GM04503 (cell line): ENCODE measurements at regions not wholly inside any gene's neighbourhood (a gene's known extent, or its start where the extent isn't known, plus 50 kb on each side); places are given as distances from the start of the nearest gene placed in this dataset.
A peak's percentile ranks its signal among the peaks of the same experiment; 100 is the strongest.

ENCODE experiments used
- DNase-seq: peaks from one replicate; pipeline ENCODE4 v3.0.0-alpha.2; 2012; ENCODE audit warnings: low read depth

DNA sequence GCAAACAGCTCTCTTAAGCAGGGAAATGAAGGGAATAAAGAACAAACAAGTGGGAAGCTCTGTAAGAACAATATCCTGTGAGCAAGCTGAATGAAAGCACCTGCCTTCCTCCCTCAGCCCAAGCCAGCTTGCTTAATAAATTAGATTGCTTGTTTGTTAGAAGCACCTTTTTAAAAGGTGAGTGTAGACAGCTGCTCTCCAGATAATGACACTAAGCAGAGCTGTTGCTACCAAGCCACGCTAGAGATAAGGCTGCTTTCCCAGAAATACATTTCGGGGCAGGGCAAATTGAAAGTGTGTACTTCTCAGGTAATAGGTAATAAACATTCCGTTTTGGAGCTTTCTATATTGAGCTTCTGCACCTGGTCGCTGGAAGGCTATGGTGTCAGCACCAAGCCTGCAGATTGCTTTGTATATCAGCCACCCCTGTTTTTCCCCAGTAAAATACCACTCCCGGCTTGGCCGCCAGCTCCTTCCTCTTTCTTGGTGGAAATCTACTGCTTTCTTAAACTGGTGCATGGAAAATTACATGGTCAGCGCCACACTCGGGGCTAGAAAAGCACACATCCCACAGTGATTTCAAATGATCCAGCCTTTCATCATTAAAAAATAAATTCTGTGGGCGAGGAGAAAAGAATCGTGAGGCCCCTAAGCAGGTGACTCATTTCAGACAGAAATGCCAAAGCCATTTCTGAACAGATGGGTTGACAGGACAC, 151.3 kb downstream of the ETS2 start:
- no peak for DNase-seq

DNA sequence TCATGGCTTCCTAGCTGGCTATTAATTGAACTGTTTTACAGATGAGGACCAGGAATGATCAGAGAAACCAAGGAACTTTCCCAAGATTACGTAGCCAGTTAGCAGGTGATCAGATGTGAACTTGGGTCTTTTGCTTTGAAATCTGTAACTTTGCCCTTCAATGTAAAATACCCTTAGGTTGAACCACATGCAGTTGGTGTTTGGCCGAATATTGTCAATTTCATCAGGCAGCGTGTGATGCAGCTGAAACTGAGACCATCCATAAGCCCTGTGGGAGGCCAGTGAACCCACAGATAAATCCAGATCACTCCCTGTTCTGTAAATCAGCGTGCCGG, 150.8 kb downstream of the ETS2 start:
- no peak for DNase-seq

- DNase-seq: no peak
These were observed 150.3 kb downstream of the ETS2 start for GRCh38 chr21:38956007-38956406.

DNA sequence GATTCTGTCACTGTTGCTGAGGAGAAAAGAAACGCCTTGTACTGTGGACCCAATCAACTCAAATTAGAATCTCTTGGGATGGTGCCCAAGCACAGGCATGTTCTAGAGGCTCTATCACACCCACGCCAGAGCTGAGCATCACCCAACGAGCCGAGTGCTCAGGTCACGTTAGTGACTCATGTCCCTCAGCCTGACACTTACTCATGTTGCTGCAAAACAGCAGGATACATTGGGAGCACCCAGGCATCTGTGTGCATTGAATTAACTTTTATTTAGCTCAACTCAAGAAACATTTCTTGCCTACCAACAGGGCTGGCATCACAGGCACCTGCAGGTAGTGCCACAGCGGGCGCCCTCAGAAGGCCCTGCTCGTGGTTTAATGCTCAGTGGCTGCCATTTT, 149.8 kb downstream of the ETS2 start:
- no peak for DNase-seq

GRCh38 chr21:38954588-38955004, 148.9 kb downstream of the ETS2 start:
- no peak for DNase-seq

DNA sequence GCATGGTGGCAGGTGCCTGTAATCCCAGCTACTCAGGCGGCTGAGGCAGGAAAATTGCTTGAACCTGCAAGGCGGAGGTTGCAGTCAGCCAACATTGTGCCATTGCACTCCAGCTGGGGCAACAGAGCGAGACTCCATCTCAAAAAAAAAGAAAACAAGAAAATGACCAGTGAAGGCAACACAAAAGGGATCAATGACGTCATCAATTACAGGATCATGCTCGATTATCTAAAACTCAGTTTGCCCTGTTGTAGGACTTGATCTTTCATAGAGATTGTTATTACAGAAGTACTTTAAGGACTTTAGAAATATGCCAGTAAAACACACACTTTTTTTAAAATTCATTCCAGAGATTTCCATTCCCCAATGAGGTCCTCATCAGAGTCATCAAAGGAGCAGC, 147.8 kb downstream of the ETS2 start:
- no peak for DNase-seq

DNA sequence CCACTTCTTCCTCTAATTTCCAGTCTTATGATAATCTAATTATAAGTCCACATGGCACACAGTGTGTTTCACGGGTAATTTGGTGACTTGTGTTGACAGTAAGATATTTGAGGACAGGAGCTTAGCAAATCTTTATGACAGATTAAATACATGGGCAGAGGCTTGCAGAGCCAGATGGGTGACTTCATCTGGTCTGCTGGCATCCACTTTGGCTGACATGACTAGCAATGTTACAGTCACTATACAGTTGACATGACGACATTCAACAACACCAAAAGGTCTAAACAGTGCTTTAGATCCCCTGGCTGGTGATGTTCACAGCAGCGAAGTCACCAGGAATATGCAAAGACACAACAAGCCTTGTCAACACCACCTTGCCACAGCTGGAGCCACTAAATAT, 147.2 kb downstream of the ETS2 start:
- no peak for DNase-seq

DNA sequence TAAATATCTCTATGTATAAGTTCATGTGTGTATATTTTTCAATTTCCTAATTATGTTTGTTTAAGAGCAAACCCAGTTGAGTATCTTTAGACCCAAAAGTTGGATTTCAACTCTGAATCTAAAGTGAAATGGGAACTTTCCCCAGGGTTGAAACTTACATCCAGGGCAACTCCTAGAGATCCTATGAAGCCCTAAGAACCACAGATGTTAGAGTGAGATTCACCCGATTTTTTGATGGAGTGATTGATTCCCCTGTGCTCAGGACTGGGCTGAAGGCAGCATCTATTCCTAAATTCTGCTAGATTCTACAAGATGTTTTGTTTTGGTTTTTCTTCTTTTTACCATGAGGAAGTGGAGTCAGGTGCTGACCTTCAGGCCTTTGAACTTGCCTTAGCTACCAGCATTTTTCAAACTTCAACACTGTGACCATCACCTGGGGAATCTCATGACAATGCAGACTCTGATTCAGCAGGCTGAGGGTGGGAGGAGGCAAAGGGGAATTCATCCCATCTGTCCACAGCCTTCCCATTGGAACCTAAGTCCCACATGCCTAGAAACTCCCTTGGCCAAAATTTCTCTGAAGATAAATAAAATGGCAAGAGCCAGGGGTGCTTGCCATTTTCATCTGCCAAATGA, 145.5 kb downstream of the ETS2 start:
- no peak for DNase-seq

- DNase-seq: no peak
These were observed 144.8 kb downstream of the ETS2 start for GRCh38 chr21:38950435-38951094.

GRCh38 chr21:38949070-38949380, 143.3 kb downstream of the ETS2 start:
- DNase-seq: no peak

- DNase-seq: peak; percentile 33
These were observed 142.8 kb downstream of the ETS2 start for GRCh38 chr21:38948377-38949069.

GRCh38 chr21:38945545-38946245, 140.0 kb downstream of the ETS2 start:
- DNase-seq: no peak

DNA sequence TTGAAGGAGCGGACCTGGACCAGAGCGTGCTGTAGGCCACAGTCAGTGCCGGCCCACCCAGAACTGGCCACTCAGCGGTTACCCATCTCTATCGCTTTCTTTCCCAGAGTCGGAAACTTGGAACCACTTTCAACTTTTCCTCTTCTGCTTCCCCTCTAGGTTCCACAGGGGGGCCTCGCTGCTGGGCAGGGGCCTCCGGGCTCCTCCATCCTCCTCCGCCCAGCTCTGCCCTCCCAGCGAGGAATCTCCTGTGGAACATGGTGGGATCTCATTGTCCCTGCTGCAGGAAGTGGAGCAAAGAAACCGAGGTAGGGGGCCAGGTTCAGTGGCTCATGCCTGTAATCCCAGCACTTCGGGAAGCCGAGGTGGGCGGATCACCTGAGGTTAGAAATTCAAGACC, 139.2 kb downstream of the ETS2 start:
- DNase-seq: no peak

GRCh38 chr21:38944402-38944801, 138.7 kb downstream of the ETS2 start:
- no peak for DNase-seq

DNA sequence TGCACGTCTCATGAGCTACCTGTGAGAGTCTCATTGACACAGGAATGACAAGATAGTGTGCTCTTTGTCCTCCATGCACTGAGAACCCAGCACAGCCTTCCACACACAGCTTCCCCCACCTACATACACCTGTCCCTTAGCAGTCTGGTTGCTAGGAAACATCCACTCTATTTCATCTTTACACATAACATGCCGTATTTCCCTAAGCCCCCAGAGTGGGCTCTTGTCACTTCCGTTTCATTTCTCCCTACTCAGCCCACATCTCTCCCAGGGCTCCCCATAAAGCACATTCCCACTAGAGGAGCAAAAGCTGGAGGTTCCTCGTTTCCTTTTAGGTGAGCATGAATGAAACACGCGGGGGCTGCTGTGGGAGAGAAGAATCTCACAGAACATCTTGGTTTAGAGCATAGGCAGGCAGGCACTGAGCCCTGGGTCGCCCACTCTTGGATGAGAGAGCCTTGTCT, 137.1 kb downstream of the ETS2 start:
- no peak for DNase-seq

GRCh38 chr21:38938769-38939168, 133.0 kb downstream of the ETS2 start:
- no peak for DNase-seq

DNA sequence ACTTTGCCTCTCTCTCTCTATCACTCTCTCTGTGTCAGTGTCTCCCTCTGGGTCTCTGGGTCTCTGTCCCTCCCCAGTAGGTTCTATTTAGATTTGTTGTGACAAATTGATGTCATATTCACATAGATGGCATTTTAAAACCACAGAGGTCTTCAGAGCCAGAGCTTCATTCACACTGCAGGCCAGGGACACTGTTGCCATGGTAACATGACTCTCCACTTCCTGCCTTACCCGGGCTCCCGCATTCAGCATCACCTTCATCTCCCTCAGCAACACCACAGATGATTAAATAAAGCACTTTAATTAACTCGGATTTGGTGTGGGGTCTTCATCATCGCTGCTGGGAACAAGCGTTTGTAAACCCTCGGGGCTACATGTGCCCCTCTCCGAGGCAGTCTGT, 132.6 kb downstream of the ETS2 start:
- DNase-seq: no peak

- no peak for DNase-seq
These were observed 132.1 kb downstream of the ETS2 start for GRCh38 chr21:38937844-38938243.

DNA sequence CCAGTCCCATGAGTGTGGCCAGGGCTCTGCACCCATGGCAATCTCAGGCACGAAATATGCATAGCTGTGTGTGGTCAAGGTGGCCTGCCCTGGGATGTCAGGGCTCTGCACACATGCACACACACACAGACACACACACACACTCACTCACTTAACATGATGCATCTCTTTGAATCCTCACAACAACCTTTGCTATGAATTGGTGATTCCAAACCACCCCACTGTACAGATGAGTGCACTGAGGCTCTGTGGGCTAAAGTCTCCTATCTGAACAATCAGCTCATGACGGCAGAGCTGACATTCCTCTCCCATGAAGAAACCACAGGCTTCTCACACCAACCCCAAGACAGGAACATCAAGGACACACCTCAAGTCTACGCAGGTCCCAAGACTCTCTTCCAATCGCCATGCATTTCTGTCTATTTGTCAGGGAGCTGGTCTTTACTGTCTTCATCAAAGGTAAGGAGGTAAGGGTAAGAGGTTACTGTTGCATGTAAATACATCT, 131.6 kb downstream of the ETS2 start:
- no peak for DNase-seq

DNA sequence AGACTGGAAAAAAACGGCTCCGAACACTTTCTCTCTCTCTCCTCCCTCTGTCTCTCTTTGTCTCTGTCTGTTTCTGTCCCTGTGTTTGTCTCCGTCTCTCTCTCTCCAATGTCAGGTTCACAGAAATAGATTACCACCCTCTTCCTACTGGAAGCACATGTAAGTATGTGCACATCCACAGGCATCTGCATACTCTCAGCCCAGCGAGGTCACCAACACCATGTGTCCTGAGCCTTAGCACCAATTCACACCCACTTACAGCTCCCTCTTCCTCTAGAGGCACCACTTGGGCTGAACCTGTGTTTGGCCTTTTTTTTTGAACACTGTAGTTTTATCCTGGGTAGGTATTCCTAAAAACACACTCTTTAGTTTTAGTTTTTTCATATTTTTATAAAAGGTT, 130.5 kb downstream of the ETS2 start:
- DNase-seq: no peak

DNA sequence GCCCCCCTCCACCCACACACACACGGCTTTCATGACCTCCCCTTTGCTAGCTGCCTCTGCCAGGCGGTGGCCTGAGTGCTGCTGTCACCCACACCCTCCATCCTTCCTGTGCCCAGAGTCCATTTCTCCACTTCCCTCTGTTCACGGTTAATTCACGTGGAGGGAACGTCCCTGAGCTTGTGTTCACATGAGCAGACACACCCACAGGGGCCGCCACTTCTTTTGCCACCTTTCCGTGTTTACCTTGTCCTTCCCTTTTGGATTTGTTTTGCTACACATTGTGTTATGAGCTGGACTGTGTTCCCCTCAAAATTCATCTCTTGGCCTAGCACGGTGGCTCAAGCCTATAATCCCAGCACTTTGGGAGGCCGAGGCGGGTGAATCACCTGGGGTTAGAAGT, 128.0 kb downstream of the ETS2 start:
- DNase-seq: no peak

GRCh38 chr21:38931291-38931690, 125.6 kb downstream of the ETS2 start:
- no peak for DNase-seq
